Esophagus mucosa (tissue), 1 donor: ENCODE measurements at regions not wholly inside any gene's neighbourhood (a gene's known extent, or its start where the extent isn't known, plus 50 kb on each side); places are given as distances from the start of the nearest gene placed in this dataset.

Source experiments
- ATAC-seq: fragments of 200-7000 bp; cut with Tn5 transposase; one replicate; pipeline ENCODE4 v1.9.1; 2020
- donor health status: DM: yes; HTN: yes; CAD: no.

GRCh38 chr10:44824607-44825006 lies 86.5 kb upstream of the TMEM72 start:
- no peak for ATAC-seq

- ATAC-seq: peak; percentile 15
Measured at GRCh38 chr10:44827431-44828006, 83.6 kb upstream of the TMEM72 start.

GRCh38 chr10:44828508-44829142 lies 82.5 kb upstream of the TMEM72 start:
- ATAC-seq: no peak

GRCh38 chr10:44829426-44829825 lies 81.7 kb upstream of the TMEM72 start:
- ATAC-seq: no peak

- ATAC-seq: no peak
Measured at GRCh38 chr10:44830022-44830421, 81.1 kb upstream of the TMEM72 start.

- ATAC-seq: no peak
Measured at GRCh38 chr10:44831581-44831980, 79.6 kb upstream of the TMEM72 start.

- no peak for ATAC-seq
Measured at GRCh38 chr10:44832595-44833390, 78.3 kb upstream of the TMEM72 start.

GRCh38 chr10:44834131-44834530 lies 77.0 kb upstream of the TMEM72 start:
- no peak for ATAC-seq

- ATAC-seq: no peak
Measured at GRCh38 chr10:44835300-44835699, 75.8 kb upstream of the TMEM72 start.

- no peak for ATAC-seq
Measured at GRCh38 chr10:44843484-44843883, 67.7 kb upstream of the TMEM72 start.

- ATAC-seq: no peak
Measured at GRCh38 chr10:44845361-44846175, 65.6 kb upstream of the TMEM72 start.

GRCh38 chr10:44847110-44847509 lies 64.0 kb upstream of the TMEM72 start:
- ATAC-seq: no peak

- no peak for ATAC-seq
Measured at GRCh38 chr10:44848211-44848610, 62.9 kb upstream of the TMEM72 start.

- ATAC-seq: no peak
Measured at GRCh38 chr10:44849936-44850335, 61.2 kb upstream of the TMEM72 start.

- ATAC-seq: no peak
Measured at GRCh38 chr10:44850356-44850934, 60.7 kb upstream of the TMEM72 start.

- ATAC-seq: no peak
Measured at GRCh38 chr10:44851413-44851812, 59.7 kb upstream of the TMEM72 start.

- ATAC-seq: no peak
Measured at GRCh38 chr10:44851881-44852280, 59.3 kb upstream of the TMEM72 start.

GRCh38 chr10:44853148-44853734 lies 57.9 kb upstream of the TMEM72 start:
- peak; percentile 41 for ATAC-seq

GRCh38 chr10:44853796-44854195 lies 57.3 kb upstream of the TMEM72 start:
- ATAC-seq: no peak

GRCh38 chr10:44854693-44855350 lies 56.3 kb upstream of the TMEM72 start:
- ATAC-seq: no peak

GRCh38 chr10:44856696-44857095 lies 54.4 kb upstream of the TMEM72 start:
- no peak for ATAC-seq
